ENCODE measurements at regions not wholly inside any gene's neighbourhood (a gene's known extent, or its start where the extent isn't known, plus 50 kb on each side); places are given as distances from the start of the nearest gene placed in this dataset.

DNA sequence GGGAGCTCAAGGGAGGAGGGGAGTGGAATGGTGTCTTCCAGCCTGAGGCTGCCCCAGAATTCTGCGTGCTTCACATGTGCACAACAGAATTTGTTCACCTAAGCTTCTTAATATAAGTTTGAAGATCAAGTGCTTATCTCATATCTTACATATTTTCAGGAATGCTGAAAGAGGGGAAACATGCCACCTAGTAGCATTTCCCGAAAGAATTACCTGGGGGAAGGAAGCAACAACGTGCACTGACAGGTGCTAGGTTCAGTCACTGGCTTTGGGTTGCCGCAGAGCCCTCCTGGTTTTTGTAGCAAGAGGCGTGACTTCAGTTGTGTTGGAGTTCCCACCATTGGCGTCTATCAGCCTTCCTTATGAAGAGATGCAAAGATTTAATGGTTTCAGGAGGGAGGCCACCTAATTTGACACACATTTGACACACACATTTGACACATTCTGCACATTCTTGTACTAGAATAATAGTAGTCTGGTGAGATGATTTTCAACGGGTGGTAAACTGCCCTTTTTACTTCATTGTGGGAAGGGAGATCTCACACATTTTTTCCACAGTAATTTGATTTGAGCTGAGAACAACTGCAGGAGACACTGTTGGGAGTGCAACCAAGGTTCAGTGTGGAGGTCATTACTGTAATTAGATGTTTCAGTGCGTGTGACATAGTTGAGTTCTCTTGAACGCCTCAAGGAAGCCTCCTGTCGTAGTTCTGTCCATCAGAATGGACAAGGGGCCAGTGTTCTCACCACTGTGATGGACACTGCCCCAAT, 481.3 kb downstream of the CCDC171 start:
- Mint-ChIP-seq H3K36me3 (ENCODE audit: insufficient read depth) (no peaks in the 10 kb centered on the region), H3K27ac (no peak overlapping the region)
- TF ChIP-seq, protein P1, sequence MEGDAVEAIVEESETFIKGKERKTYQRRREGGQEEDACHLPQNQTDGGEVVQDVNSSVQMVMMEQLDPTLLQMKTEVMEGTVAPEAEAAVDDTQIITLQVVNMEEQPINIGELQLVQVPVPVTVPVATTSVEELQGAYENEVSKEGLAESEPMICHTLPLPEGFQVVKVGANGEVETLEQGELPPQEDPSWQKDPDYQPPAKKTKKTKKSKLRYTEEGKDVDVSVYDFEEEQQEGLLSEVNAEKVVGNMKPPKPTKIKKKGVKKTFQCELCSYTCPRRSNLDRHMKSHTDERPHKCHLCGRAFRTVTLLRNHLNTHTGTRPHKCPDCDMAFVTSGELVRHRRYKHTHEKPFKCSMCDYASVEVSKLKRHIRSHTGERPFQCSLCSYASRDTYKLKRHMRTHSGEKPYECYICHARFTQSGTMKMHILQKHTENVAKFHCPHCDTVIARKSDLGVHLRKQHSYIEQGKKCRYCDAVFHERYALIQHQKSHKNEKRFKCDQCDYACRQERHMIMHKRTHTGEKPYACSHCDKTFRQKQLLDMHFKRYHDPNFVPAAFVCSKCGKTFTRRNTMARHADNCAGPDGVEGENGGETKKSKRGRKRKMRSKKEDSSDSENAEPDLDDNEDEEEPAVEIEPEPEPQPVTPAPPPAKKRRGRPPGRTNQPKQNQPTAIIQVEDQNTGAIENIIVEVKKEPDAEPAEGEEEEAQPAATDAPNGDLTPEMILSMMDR (IDR thresholded peaks at IDR 0.05; ENCODE audit: unreplicated experiment), result no peak

DNA sequence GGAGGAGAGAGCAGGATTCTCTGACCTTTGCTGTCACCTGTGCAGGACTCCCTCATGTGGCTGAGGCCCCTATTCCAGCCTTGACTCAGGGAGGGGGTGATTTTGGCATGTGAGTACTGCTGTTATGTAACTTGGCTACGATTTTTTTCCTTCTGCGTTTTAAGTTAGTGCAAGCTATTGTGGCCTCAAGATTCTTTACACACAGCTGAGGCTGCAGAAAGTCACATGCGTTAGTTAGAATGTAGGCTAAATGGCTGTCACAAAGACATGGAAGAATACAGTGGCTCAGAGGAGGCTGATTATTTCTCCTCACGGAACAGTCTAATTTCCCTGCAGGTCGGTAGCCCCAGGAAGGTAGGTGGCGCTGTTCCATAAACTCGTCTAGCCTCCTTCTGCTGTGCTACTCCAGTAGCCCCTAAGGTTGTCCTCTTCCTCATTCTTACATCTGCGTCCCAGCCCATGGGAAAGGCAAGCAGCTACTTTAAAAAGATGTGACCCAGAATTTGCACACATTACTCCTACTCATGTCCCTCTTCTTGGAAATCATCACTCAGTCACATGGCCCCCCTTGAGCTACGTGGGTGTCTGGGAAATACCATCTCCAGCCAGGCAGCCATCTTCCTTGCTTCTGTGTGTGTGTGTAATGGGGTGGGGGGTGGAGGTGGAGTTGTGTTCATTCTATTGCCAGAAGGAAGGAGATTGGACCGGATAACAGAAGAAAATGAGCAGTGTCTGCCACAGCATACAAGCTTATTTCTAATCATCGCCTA, 486.6 kb downstream of the CCDC171 start:
- no peak overlapping the region for H3K27ac Mint-ChIP-seq
- no peak for DNase-seq (ENCODE audit: low spot score, unreplicated experiment)
- no peaks in the 10 kb centered on the region for H3K9me3 Mint-ChIP-seq (ENCODE audit: low read depth)
- H3K27me3 Mint-ChIP-seq, result no peaks in the 10 kb centered on the region
- peaks cover 22% of the 10 kb centered on the region for H3K4me1 Mint-ChIP-seq (ENCODE audit: low read depth)
- no peak overlapping the region for H3K4me3 Mint-ChIP-seq (ENCODE audit: low read depth)
- TF ChIP-seq, protein P1 (IDR thresholded peaks at IDR 0.05; ENCODE audit: unreplicated experiment), result no peak
- no peaks in the 10 kb centered on the region for H3K36me3 Mint-ChIP-seq (ENCODE audit: insufficient read depth)

More for the DNA sequence above, 481.3 kb downstream of the CCDC171 start:
- H3K4me1 Mint-ChIP-seq (ENCODE audit: low read depth), result peaks cover 5% of the 10 kb centered on the region
- H3K4me3 Mint-ChIP-seq (ENCODE audit: low read depth), result no peak overlapping the region
- no peak for DNase-seq (ENCODE audit: low spot score, unreplicated experiment)
- H3K27me3 Mint-ChIP-seq, result no peaks in the 10 kb centered on the region
- H3K9me3 Mint-ChIP-seq (ENCODE audit: low read depth), result no peaks in the 10 kb centered on the region

DNA sequence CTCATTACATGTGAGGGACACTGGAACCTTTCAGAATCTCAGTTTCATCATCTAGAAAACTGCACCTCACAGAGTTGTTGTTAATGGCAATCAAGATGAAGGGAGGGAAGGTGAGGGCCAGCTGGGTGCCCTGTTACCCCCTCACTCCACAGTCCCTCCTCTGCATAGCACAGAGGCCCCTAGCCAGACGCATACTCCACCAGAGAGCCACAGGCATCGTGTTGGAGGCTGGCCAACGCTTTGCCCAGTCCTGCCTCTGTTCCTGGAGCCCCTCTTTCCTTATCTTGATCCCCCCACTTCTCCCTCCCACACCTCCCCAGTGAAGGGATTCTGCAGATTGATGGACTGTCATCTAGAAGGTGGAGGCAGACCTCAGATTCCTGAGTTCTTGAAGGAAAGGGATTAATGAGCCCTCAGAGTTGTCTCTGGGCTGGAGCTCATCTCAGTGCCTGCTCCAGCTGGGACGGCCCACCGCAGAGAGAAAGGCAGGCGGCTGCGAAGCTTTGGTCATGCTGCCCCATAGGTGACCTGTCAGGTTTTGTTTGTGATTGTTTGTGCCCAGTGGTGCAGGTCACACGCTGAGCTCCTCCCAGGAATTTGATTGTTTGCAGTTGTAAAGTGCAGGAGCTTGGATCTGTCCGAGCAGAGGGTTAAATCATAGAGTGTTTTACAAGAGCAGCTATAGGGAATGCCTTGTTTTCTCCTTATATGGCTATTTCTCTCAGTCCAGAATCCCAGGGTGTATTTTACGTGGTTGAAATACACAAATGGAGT, 487.3 kb downstream of the CCDC171 start:
- Mint-ChIP-seq H3K9me3 (ENCODE audit: low read depth) (no peaks in the 10 kb centered on the region), H3K27ac (peak overlapping the region; percentile 65), H3K36me3 (ENCODE audit: insufficient read depth) (no peaks in the 10 kb centered on the region), H3K4me1 (ENCODE audit: low read depth) (peaks cover 22% of the 10 kb centered on the region), H3K4me3 (ENCODE audit: low read depth) (peak overlapping the region; percentile 33), H3K27me3 (no peaks in the 10 kb centered on the region)
- TF ChIP-seq, protein P1 (IDR thresholded peaks at IDR 0.05; ENCODE audit: unreplicated experiment), result no peak
- DNase-seq (ENCODE audit: low spot score, unreplicated experiment), result no peak

DNA sequence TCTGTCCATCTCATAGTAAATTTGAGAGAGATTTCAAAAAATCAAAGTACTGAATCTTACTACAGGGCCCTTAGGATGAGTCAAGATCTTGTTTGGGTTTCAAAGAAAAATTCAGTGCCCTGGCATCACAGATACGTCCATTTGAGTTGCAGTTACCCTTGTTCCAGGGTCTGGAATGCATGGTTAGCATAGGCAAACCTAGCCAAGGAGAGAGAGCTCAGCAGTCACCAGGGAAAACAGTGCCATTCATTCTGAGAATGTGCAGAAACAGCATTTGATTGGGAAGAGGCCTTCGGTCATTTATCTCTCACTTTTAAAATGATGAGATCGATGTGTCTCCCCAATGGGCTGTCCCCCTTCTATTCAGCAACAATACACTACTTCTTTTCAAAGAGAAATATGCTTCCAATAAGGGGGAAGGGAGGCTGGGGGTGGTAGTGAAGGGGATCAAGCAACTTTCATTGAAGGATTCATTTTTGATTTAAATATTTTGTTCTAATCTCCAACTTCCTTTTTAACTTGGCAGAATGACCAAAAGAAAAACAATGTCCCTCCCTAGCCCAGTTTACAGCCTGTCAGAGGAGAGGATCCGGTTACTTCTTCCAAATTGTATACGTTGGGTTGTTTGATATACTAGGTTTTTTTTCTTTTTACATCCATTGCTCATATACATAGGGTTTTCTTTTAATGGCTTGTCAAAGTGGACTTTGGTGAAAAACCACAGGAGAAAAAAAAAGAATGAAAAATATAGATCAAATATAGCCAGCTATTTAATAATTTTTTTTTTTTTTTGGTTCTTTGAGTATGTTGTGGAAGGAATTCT, 491.1 kb downstream of the CCDC171 start:
- no peak overlapping the region for H3K27ac Mint-ChIP-seq
- DNase-seq (ENCODE audit: low spot score, unreplicated experiment), result no peak
- H3K36me3 Mint-ChIP-seq (ENCODE audit: insufficient read depth), result no peaks in the 10 kb centered on the region
- no peak overlapping the region for H3K4me3 Mint-ChIP-seq (ENCODE audit: low read depth)
- peaks cover 23% of the 10 kb centered on the region for H3K4me1 Mint-ChIP-seq (ENCODE audit: low read depth)
- H3K27me3 Mint-ChIP-seq, result no peaks in the 10 kb centered on the region
- H3K9me3 Mint-ChIP-seq (ENCODE audit: low read depth), result no peaks in the 10 kb centered on the region
- TF ChIP-seq, protein P1 (IDR thresholded peaks at IDR 0.05; ENCODE audit: unreplicated experiment), result no peak
